ENCODE measurements at regions not wholly inside any gene's neighbourhood (a gene's known extent, or its start where the extent isn't known, plus 50 kb on each side); places are given as distances from the start of the nearest gene placed in this dataset.

GRCh38 chr6:4009486-4009885 is 69.5 kb downstream of the FAM217A start:
- H3K27ac ChIP-seq: peak overlapping the region; percentile 53
- no peak overlapping the region for H3K9ac ChIP-seq (ENCODE audit: insufficient read length)
- H3K4me3 ChIP-seq: no peak overlapping the region
- TF ChIP-seq EZH2 (IDR thresholded peaks at IDR 0.05) (no peak), FOXP2 (optimal IDR thresholded peaks at IDR 0.05; ENCODE audit: control extremely low read depth, extremely low read length, insufficient read depth) (no peak), POLR2AphosphoS5 (IDR thresholded peaks at IDR 0.05; ENCODE audit: borderline replicate concordance, low read depth, low read length) (no peak)
- no peak for DNase-seq (ENCODE audit: low read depth, low spot score)
- peaks cover 23% of the 10 kb centered on the region for H3K36me3 ChIP-seq (ENCODE audit: insufficient read depth, low read length)
- H3K9me3 ChIP-seq (ENCODE audit: low read depth, low read length): peaks cover 10% of the 10 kb centered on the region

DNA sequence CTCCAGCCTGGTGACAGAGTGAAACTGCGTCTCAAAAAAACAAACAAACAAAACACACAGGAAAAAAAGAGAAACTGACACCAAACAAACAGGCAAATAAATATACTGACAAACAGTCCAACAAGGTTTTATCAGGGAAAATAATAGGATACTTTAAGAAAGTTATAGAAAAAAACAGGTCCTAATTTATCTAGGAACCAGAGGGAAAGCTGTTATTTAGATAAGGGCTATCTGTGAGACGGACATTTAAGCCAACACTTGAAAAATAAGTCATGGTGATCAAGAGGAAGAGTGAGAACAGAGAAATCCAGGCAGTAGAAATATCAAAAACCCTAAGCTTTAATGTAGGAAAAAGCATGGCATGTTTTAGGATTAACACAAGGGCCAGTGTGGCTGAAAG is 68.9 kb downstream of the FAM217A start:
- no peak overlapping the region for H3K9ac ChIP-seq (ENCODE audit: insufficient read length)
- peaks cover 10% of the 10 kb centered on the region for H3K9me3 ChIP-seq (ENCODE audit: low read depth, low read length)
- no peak overlapping the region for H3K4me3 ChIP-seq
- TF ChIP-seq EZH2 (IDR thresholded peaks at IDR 0.05): no peak
- no peak for TF ChIP-seq POLR2AphosphoS5 (IDR thresholded peaks at IDR 0.05; ENCODE audit: borderline replicate concordance, low read depth, low read length)
- TF ChIP-seq FOXP2 (optimal IDR thresholded peaks at IDR 0.05; ENCODE audit: control extremely low read depth, extremely low read length, insufficient read depth): no peak
- peaks cover 29% of the 10 kb centered on the region for H3K36me3 ChIP-seq (ENCODE audit: insufficient read depth, low read length)
- no peak overlapping the region for H3K27ac ChIP-seq
- no peak for DNase-seq (ENCODE audit: low read depth, low spot score)

GRCh38 chr6:4010689-4011090 is 68.2 kb downstream of the FAM217A start:
- TF ChIP-seq FOXP2 (optimal IDR thresholded peaks at IDR 0.05; ENCODE audit: control extremely low read depth, extremely low read length, insufficient read depth): no peak
- no peak for TF ChIP-seq POLR2AphosphoS5 (IDR thresholded peaks at IDR 0.05; ENCODE audit: borderline replicate concordance, low read depth, low read length)
- no peak for TF ChIP-seq EZH2 (IDR thresholded peaks at IDR 0.05)
- Histone ChIP-seq H3K4me3 (no peak overlapping the region), H3K27ac (no peak overlapping the region), H3K36me3 (ENCODE audit: insufficient read depth, low read length) (peaks cover 35% of the 10 kb centered on the region), H3K9me3 (ENCODE audit: low read depth, low read length) (peaks cover 10% of the 10 kb centered on the region), H3K9ac (ENCODE audit: insufficient read length) (no peak overlapping the region)
- no peak for DNase-seq (ENCODE audit: low read depth, low spot score)

- TF ChIP-seq FOXP2 (optimal IDR thresholded peaks at IDR 0.05; ENCODE audit: control extremely low read depth, extremely low read length, insufficient read depth) (no peak), EZH2 (IDR thresholded peaks at IDR 0.05) (no peak), POLR2AphosphoS5 (IDR thresholded peaks at IDR 0.05; ENCODE audit: borderline replicate concordance, low read depth, low read length) (no peak)
- H3K36me3 ChIP-seq (ENCODE audit: insufficient read depth, low read length): peaks cover 39% of the 10 kb centered on the region
- no peak overlapping the region for H3K27ac ChIP-seq
- H3K4me3 ChIP-seq: no peak overlapping the region
- no peak overlapping the region for H3K9ac ChIP-seq (ENCODE audit: insufficient read length)
- DNase-seq (ENCODE audit: low read depth, low spot score): no peak
- peaks cover 10% of the 10 kb centered on the region for H3K9me3 ChIP-seq (ENCODE audit: low read depth, low read length)
Measured at GRCh38 chr6:4012826-4013225, 66.1 kb downstream of the FAM217A start.

- TF ChIP-seq EZH2 (IDR thresholded peaks at IDR 0.05): no peak
- no peak for TF ChIP-seq FOXP2 (optimal IDR thresholded peaks at IDR 0.05; ENCODE audit: control extremely low read depth, extremely low read length, insufficient read depth)
- no peak for TF ChIP-seq POLR2AphosphoS5 (IDR thresholded peaks at IDR 0.05; ENCODE audit: borderline replicate concordance, low read depth, low read length)
- Histone ChIP-seq H3K9me3 (ENCODE audit: low read depth, low read length) (peaks cover 10% of the 10 kb centered on the region), H3K27ac (peak overlapping the region; percentile 94)
Measured at GRCh38 chr6:4017058-4017739, 61.7 kb downstream of the FAM217A start.

GRCh38 chr6:4017834-4018170 is 61.1 kb downstream of the FAM217A start:
- Histone ChIP-seq H3K9me3 (ENCODE audit: low read depth, low read length) (peaks cover 10% of the 10 kb centered on the region), H3K9ac (ENCODE audit: insufficient read length) (peak overlapping the region; percentile 94), H3K27ac (peak overlapping the region; percentile 94), H3K4me3 (peak overlapping the region; percentile 95), H3K36me3 (ENCODE audit: insufficient read depth, low read length) (peaks cover 32% of the 10 kb centered on the region)
- TF ChIP-seq EZH2 (IDR thresholded peaks at IDR 0.05) (no peak), POLR2AphosphoS5 (IDR thresholded peaks at IDR 0.05; ENCODE audit: borderline replicate concordance, low read depth, low read length) (no peak; the same call in 1 of the 2 replicates), FOXP2 (optimal IDR thresholded peaks at IDR 0.05; ENCODE audit: control extremely low read depth, extremely low read length, insufficient read depth) (no peak)
- DNase-seq (ENCODE audit: low read depth, low spot score): no peak

More at GRCh38 chr6:4017058-4017739, 61.7 kb downstream of the FAM217A start:
- DNase-seq (ENCODE audit: low read depth, low spot score): no peak
- H3K4me3 ChIP-seq: peak overlapping the region; percentile 95
- peak overlapping the region; percentile 94 for H3K9ac ChIP-seq (ENCODE audit: insufficient read length)
- peaks cover 38% of the 10 kb centered on the region for H3K36me3 ChIP-seq (ENCODE audit: insufficient read depth, low read length)

GRCh38 chr6:4018171-4018923 is 60.6 kb downstream of the FAM217A start:
- peak; percentile 96 for TF ChIP-seq POLR2AphosphoS5 (IDR thresholded peaks at IDR 0.05; ENCODE audit: borderline replicate concordance, low read depth, low read length)
- TF ChIP-seq EZH2 (IDR thresholded peaks at IDR 0.05): no peak
- Histone ChIP-seq H3K4me3 (peak overlapping the region; percentile 95), H3K9me3 (ENCODE audit: low read depth, low read length) (peaks cover 5% of the 10 kb centered on the region), H3K27ac (peak overlapping the region; percentile 94), H3K36me3 (ENCODE audit: insufficient read depth, low read length) (peaks cover 28% of the 10 kb centered on the region), H3K9ac (ENCODE audit: insufficient read length) (peak overlapping the region; percentile 94)
- peak; percentile 83 for DNase-seq (ENCODE audit: low read depth, low spot score)

Data from SK-N-MC (cell line).